Spleen (tissue), 11 donors: ENCODE measurements at regions not wholly inside any gene's neighbourhood (a gene's known extent, or its start where the extent isn't known, plus 50 kb on each side); places are given as distances from the start of the nearest gene placed in this dataset.
A peak's percentile ranks its signal among the peaks of the same experiment; 100 is the strongest.

Experiments
- DNase-seq: peaks from one replicate; pipeline ENCODE4 v3.0.0-alpha.2; 2020
- H3K27ac ChIP-seq, 8 donors: fragments of 200-600 bp; sonication (generic) in 7 of 8; 1 replicate in 4 of 8; 2 replicates in 4 of 8; pipeline versions ENCODE4 v1.5.0 to v1.8.0; 2016 to 2021; ENCODE audit warnings: inconsistent platforms in 4 of 8, mild to moderate bottlenecking in 4 of 8, moderate library complexity in 1 of 8
- H3K27me3 ChIP-seq, 7 donors: fragments of 200-600 bp; sonication (generic) in 6 of 7; replicated peaks in 1 of 7; 1 replicate in 4 of 7; 2 replicates in 3 of 7; pipeline versions ENCODE4 v1.5.0 to v1.8.0; 2016 to 2021; ENCODE audit warnings: inconsistent platforms in 3 of 7, mild to moderate bottlenecking in 1 of 7
- H3K36me3 ChIP-seq, 6 donors: fragments of 200-600 bp; sonication (generic) in 5 of 6; 1 replicate in 4 of 6; 2 replicates in 2 of 6; pipeline versions ENCODE4 v1.5.0 to v1.8.0; 2016 to 2021; ENCODE audit warnings: inconsistent platforms in 2 of 6
- H3K4me1 ChIP-seq, 6 donors: fragments of 200-600 bp; sonication (generic) in 5 of 6; 1 replicate in 3 of 6; 2 replicates in 3 of 6; pipeline versions ENCODE4 v1.5.0 to v1.8.0; 2016 to 2021; ENCODE audit warnings: inconsistent platforms in 3 of 6
- H3K4me3 ChIP-seq, 8 donors: fragments of 200-600 bp; sonication (generic) in 7 of 8; 1 replicate in 4 of 8; 2 replicates in 4 of 8; pipeline versions ENCODE4 v1.5.0 to v1.8.0; 2016 to 2021; ENCODE audit warnings: inconsistent platforms in 4 of 8, mild to moderate bottlenecking in 4 of 8, moderate library complexity in 2 of 8
- H3K9me3 ChIP-seq, 8 donors: fragments of 200-600 bp; sonication (generic) in 7 of 8; 1 replicate in 4 of 8; 2 replicates in 4 of 8; pipeline versions ENCODE4 v1.5.0 to v1.8.0; 2016 to 2021; ENCODE audit warnings: inconsistent platforms in 4 of 8
- POLR2A ChIP-seq, 3 donors: fragments of 450-650 bp; IDR thresholded peaks; one replicate each; pipeline ENCODE4 v1.5.1; 2017; ENCODE audit warnings: antibody characterized with exemption in 3 of 3, mild to moderate bottlenecking in 1 of 3
- POLR2AphosphoS5 ChIP-seq, 3 donors: sonication (generic); formaldehyde crosslinking; IDR thresholded peaks; one replicate each; pipeline ENCODE4 v1.5.1; 2017; ENCODE audit warnings: antibody characterized with exemption in 3 of 3
- WGBS, 5 donors: extraction: QIAGEN DNeasy Blood & Tissue Kit in 3 of 5; methylation state at CpG; one replicate each; pipeline versions ENCODE4 v1.1.5 to v1.1.7; 2013 to 2018; 5-methylcytosine and 5-hydroxymethylcytosine counted together
- intact Hi-C: fragments of 100-400 bp; cut with DNase I; formaldehyde crosslinking; loops from one replicate; pipeline ENCODE4 v1.15.0; 2023; ENCODE audit warnings: low total_unique reads
- TF ChIP-seq, protein P1 (sequence below), 11 experiments: fragments of 200-600 bp in 7 of 11; fragments of 450-650 bp in 4 of 11; sonication (generic) in 4 of 11; IDR thresholded peaks in 8 of 11; conservative IDR thresholded peaks in 3 of 11; 1 replicate in 7 of 11; 2 replicates in 4 of 11; pipeline versions ENCODE4 v1.4.0 to v1.8.0; 2016 to 2021; ENCODE audit warnings: antibody characterized with exemption in 11 of 11, inconsistent platforms in 4 of 11, mild to moderate bottlenecking in 1 of 11
- donor health status: healthy with polysubstance abuse.
- donor health status: DM: no; HTN: no; CAD: no; lungs with moderate emphysema.
- donor health status: DM: no; HTN: no; CAD: no.
- donor health status: Bipolar disorder and iron deficiency.
- donor health status: healthy.
- donor health status: DM: no; HTN: no; CAD: no.
- donor health status: DM: yes; HTN: yes; CAD: no.

DNA sequence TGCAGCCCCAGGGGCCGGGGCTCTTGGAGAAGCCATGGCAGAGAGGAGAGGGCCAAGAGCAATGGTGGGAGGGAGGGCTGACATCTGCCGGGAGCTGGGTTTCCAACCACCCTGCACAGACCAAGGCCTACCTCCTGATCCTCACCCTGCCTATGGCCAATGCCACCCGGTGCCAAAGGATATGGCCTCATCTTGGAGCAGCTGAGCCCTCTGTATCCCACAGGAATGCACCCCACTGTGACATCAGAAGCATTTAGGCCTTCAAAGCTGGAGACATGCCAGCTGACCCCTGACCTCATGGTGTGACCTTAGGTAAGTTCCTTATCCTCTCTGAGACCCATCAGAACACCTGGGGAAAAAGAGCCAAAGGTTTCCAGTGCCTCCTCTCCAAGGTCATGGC is 113.6 kb upstream of the ZMIZ1 start:
- H3K9me3 ChIP-seq, result no peaks in the 10 kb centered on the region
- 76 to 85% (median 80%) methylated on average over 2 to 3 of the region's 3 CpGs for WGBS, 5 donors
- H3K4me1 ChIP-seq, result peaks cover 5 to 36% (median 22%) of the 10 kb centered on the region in 6 donors
- TF ChIP-seq, protein P1, sequence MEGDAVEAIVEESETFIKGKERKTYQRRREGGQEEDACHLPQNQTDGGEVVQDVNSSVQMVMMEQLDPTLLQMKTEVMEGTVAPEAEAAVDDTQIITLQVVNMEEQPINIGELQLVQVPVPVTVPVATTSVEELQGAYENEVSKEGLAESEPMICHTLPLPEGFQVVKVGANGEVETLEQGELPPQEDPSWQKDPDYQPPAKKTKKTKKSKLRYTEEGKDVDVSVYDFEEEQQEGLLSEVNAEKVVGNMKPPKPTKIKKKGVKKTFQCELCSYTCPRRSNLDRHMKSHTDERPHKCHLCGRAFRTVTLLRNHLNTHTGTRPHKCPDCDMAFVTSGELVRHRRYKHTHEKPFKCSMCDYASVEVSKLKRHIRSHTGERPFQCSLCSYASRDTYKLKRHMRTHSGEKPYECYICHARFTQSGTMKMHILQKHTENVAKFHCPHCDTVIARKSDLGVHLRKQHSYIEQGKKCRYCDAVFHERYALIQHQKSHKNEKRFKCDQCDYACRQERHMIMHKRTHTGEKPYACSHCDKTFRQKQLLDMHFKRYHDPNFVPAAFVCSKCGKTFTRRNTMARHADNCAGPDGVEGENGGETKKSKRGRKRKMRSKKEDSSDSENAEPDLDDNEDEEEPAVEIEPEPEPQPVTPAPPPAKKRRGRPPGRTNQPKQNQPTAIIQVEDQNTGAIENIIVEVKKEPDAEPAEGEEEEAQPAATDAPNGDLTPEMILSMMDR (IDR thresholded peaks at IDR 0.05 in 8 of 11, conservative IDR thresholded peaks at IDR 0.05 in 3 of 11), result no peak
- TF ChIP-seq POLR2A (IDR thresholded peaks at IDR 0.05) (no peak), POLR2AphosphoS5 (IDR thresholded peaks at IDR 0.05) (no peak)
- DNase-seq, result no peak
- H3K36me3 ChIP-seq, result no peaks in the 10 kb centered on the region
- H3K27ac ChIP-seq, result peak overlapping the region in 1 of 8 donors; percentile 5
- intact Hi-C loops, result no loop called here
- no peaks in the 10 kb centered on the region for H3K27me3 ChIP-seq
- H3K4me3 ChIP-seq, result no peak overlapping the region

GRCh38 chr10:78956391-78956790 is 112.4 kb upstream of the ZMIZ1 start:
- H3K36me3 ChIP-seq, result no peaks in the 10 kb centered on the region
- DNase-seq, result no peak
- H3K27ac ChIP-seq, result no peak overlapping the region
- WGBS, 5 donors, result 86 to 91% (median 88%) methylated on average over 5 of the region's 5 CpGs
- TF ChIP-seq, protein P1 (IDR thresholded peaks at IDR 0.05 in 8 of 11, conservative IDR thresholded peaks at IDR 0.05 in 3 of 11), result no peak
- no peak for TF ChIP-seq POLR2AphosphoS5 (IDR thresholded peaks at IDR 0.05)
- TF ChIP-seq POLR2A (IDR thresholded peaks at IDR 0.05), result no peak
- no peak overlapping the region for H3K4me3 ChIP-seq
- H3K9me3 ChIP-seq, result no peaks in the 10 kb centered on the region
- no peaks in the 10 kb centered on the region for H3K27me3 ChIP-seq
- intact Hi-C loops, result no loop called here
- H3K4me1 ChIP-seq, result peaks cover 13 to 48% (median 33%) of the 10 kb centered on the region in 6 donors

- intact Hi-C loops, result no loop called here
- Histone ChIP-seq H3K27me3 (no peaks in the 10 kb centered on the region), H3K4me1 (peaks cover 13 to 48% (median 31%) of the 10 kb centered on the region in 6 donors), H3K36me3 (no peaks in the 10 kb centered on the region), H3K27ac (no peak overlapping the region), H3K4me3 (no peak overlapping the region), H3K9me3 (no peaks in the 10 kb centered on the region)
- TF ChIP-seq, protein P1 (IDR thresholded peaks at IDR 0.05 in 8 of 11, conservative IDR thresholded peaks at IDR 0.05 in 3 of 11), result no peak
- TF ChIP-seq POLR2AphosphoS5 (IDR thresholded peaks at IDR 0.05) (no peak), POLR2A (IDR thresholded peaks at IDR 0.05) (no peak)
- DNase-seq, result no peak
- WGBS, 5 donors, result 85 to 97% (median 86%) methylated on average over 2 of the region's 2 CpGs
Observed at GRCh38 chr10:78957471-78958039, 111.2 kb upstream of the ZMIZ1 start.

- H3K9me3 ChIP-seq, result no peaks in the 10 kb centered on the region
- peaks cover 0 to 5% (median 0%) of the 10 kb centered on the region in 7 donors for H3K27me3 ChIP-seq
- H3K36me3 ChIP-seq, result no peaks in the 10 kb centered on the region
- no peak for DNase-seq
- H3K4me3 ChIP-seq, result no peak overlapping the region
- H3K4me1 ChIP-seq, result peaks cover 11 to 49% (median 30%) of the 10 kb centered on the region in 6 donors
- no peak for TF ChIP-seq POLR2A (IDR thresholded peaks at IDR 0.05)
- 55 to 69% (median 57%) methylated on average over 9 to 10 of the region's 10 CpGs for WGBS, 5 donors
- intact Hi-C loops, result no loop called here
- peak overlapping the region in 2 of 8 donors; percentile 18 to 61 for H3K27ac ChIP-seq
Observed at GRCh38 chr10:78959217-78959923, 109.4 kb upstream of the ZMIZ1 start.
